Ascending aorta (tissue), 2 donors: ENCODE measurements at regions not wholly inside any gene's neighbourhood (a gene's known extent, or its start where the extent isn't known, plus 50 kb on each side); places are given as distances from the start of the nearest gene placed in this dataset.
"Not testable (repeated sequence)": the region's sequence is repeated elsewhere in the genome, so short reads cannot be mapped to it uniquely, and the experiment has no call there.

Experiments
- DNase-seq, 2 donors: peaks; one replicate each; pipeline ENCODE4 v3.0.0-alpha.2; 2019; ENCODE audit warnings: low spot score in 2 of 2
- H3K27ac ChIP-seq, 2 donors: fragments of 200-600 bp; sonication (generic); one replicate each; pipeline ENCODE4 v1.5.1; 2016 to 2017; ENCODE audit warnings: mild to moderate bottlenecking in 1 of 2
- H3K27me3 ChIP-seq: fragments of 200-600 bp; sonication (generic); one replicate; pipeline ENCODE4 v1.5.1; 2017
- H3K36me3 ChIP-seq, 2 donors: fragments of 200-600 bp; sonication (generic); one replicate each; pipeline ENCODE4 v1.5.1; 2016
- H3K4me1 ChIP-seq, 2 donors: fragments of 200-600 bp; sonication (generic); one replicate each; pipeline ENCODE4 v1.5.1; 2016 to 2017; ENCODE audit warnings: mild to moderate bottlenecking in 1 of 2
- H3K4me3 ChIP-seq, 2 donors: fragments of 200-600 bp; sonication (generic); one replicate each; pipeline ENCODE4 v1.5.1; 2016 to 2017; ENCODE audit warnings: mild to moderate bottlenecking in 1 of 2
- H3K9me3 ChIP-seq, 2 donors: fragments of 200-600 bp; sonication (generic); one replicate each; pipeline ENCODE4 v1.5.1; 2016
- CTCF ChIP-seq, 3 experiments: fragments of 200-600 bp in 2 of 3; fragments of 450-650 bp in 1 of 3; sonication (generic) in 2 of 3; IDR thresholded peaks; one replicate each; pipeline ENCODE4 v1.5.1; 2016 to 2019; ENCODE audit warnings: antibody characterized with exemption in 3 of 3, mild to moderate bottlenecking in 1 of 3, moderate library complexity in 1 of 3
- intact Hi-C: fragments of 100-400 bp; cut with DNase I; formaldehyde crosslinking; loops from one replicate; pipeline ENCODE4 v1.15.1; 2023

- Histone ChIP-seq H3K27ac (no peak overlapping the region), H3K27me3 (no peaks in the 10 kb centered on the region), H3K36me3 (no peaks in the 10 kb centered on the region), H3K4me3 (no peak overlapping the region), H3K9me3 (no peaks in the 10 kb centered on the region), H3K4me1 (no peaks in the 10 kb centered on the region)
- TF ChIP-seq CTCF (IDR thresholded peaks at IDR 0.05) = no peak
- intact Hi-C loops = no loop called here
- DNase-seq = no peak
These were observed 299.5 kb upstream of the RRP15 start for GRCh38 chr1:217985641-217986040.

GRCh38 chr1:217989510-217989909 is 295.6 kb upstream of the RRP15 start:
- Histone ChIP-seq H3K27me3 (no peaks in the 10 kb centered on the region), H3K36me3 (no peaks in the 10 kb centered on the region), H3K4me3 (no peak overlapping the region), H3K27ac (no peak overlapping the region), H3K4me1 (no peaks in the 10 kb centered on the region), H3K9me3 (no peaks in the 10 kb centered on the region)
- DNase-seq = no peak
- intact Hi-C loops = no loop called here
- no peak for TF ChIP-seq CTCF (IDR thresholded peaks at IDR 0.05)

- no peaks in the 10 kb centered on the region for H3K27me3 ChIP-seq
These were observed 291.7 kb upstream of the RRP15 start for GRCh38 chr1:217993439-217993838.

GRCh38 chr1:218008296-218008695 is 276.8 kb upstream of the RRP15 start:
- H3K27ac ChIP-seq, DNase-seq, H3K27me3 ChIP-seq, H3K36me3 ChIP-seq, H3K4me1 ChIP-seq, H3K4me3 ChIP-seq, H3K9me3 ChIP-seq, intact Hi-C loops: not testable (repeated sequence)

More at GRCh38 chr1:217993439-217993838, 291.7 kb upstream of the RRP15 start:
- no peaks in the 10 kb centered on the region for H3K36me3 ChIP-seq
- no peaks in the 10 kb centered on the region for H3K4me1 ChIP-seq
- intact Hi-C loops = no loop called here
- TF ChIP-seq CTCF (IDR thresholded peaks at IDR 0.05) = no peak
- no peak overlapping the region for H3K4me3 ChIP-seq
- no peak overlapping the region for H3K27ac ChIP-seq
- DNase-seq = no peak
- no peaks in the 10 kb centered on the region for H3K9me3 ChIP-seq

GRCh38 chr1:218015106-218015505 is 270.0 kb upstream of the RRP15 start:
- not testable (repeated sequence) for DNase-seq, H3K4me3 ChIP-seq

GRCh38 chr1:218024211-218024720 is 260.8 kb upstream of the RRP15 start:
- H3K9me3 ChIP-seq = no peaks in the 10 kb centered on the region
- no peaks in the 10 kb centered on the region for H3K27me3 ChIP-seq
- H3K4me3 ChIP-seq = no peak overlapping the region
- no peak for DNase-seq
- H3K27ac ChIP-seq = no peak overlapping the region
- intact Hi-C loops = no loop called here
- H3K36me3 ChIP-seq = no peaks in the 10 kb centered on the region
- no peak for TF ChIP-seq CTCF (IDR thresholded peaks at IDR 0.05)
- H3K4me1 ChIP-seq = no peaks in the 10 kb centered on the region

More at GRCh38 chr1:218015106-218015505, 270.0 kb upstream of the RRP15 start:
- H3K36me3 ChIP-seq, H3K9me3 ChIP-seq, H3K27me3 ChIP-seq, intact Hi-C loops, H3K4me1 ChIP-seq, H3K27ac ChIP-seq: not testable (repeated sequence)

GRCh38 chr1:218025454-218025853 is 259.6 kb upstream of the RRP15 start:
- H3K27ac ChIP-seq = no peak overlapping the region
- intact Hi-C loops = no loop called here
- H3K27me3 ChIP-seq = no peaks in the 10 kb centered on the region
- no peak for DNase-seq
- no peak for TF ChIP-seq CTCF (IDR thresholded peaks at IDR 0.05)
- H3K36me3 ChIP-seq = no peaks in the 10 kb centered on the region
- no peaks in the 10 kb centered on the region for H3K4me1 ChIP-seq
- no peak overlapping the region for H3K4me3 ChIP-seq
- no peaks in the 10 kb centered on the region for H3K9me3 ChIP-seq
